ENCODE measurements at regions not wholly inside any gene's neighbourhood (a gene's known extent, or its start where the extent isn't known, plus 50 kb on each side); places are given as distances from the start of the nearest gene placed in this dataset.

DNA sequence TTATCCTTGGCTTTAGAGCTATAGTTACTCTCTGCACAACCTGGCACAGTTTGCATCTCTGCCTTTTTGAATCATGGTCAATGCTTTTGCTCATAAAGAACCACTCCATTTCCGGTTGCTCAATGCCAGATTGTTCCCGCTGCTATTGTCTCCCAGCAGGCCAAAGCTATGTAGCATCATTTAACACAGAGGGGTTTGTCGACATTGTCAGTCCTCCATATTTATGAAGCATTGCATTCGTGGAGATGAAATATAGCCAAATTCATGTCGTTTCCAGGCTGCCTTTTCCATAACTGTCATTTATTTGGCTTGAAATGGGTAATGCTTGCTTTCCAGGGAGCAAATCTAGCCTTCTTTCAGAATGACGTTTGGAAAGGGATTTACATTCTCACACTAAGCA lies 598.8 kb downstream of the EPHA7 start:
- TF ChIP-seq, protein P1, sequence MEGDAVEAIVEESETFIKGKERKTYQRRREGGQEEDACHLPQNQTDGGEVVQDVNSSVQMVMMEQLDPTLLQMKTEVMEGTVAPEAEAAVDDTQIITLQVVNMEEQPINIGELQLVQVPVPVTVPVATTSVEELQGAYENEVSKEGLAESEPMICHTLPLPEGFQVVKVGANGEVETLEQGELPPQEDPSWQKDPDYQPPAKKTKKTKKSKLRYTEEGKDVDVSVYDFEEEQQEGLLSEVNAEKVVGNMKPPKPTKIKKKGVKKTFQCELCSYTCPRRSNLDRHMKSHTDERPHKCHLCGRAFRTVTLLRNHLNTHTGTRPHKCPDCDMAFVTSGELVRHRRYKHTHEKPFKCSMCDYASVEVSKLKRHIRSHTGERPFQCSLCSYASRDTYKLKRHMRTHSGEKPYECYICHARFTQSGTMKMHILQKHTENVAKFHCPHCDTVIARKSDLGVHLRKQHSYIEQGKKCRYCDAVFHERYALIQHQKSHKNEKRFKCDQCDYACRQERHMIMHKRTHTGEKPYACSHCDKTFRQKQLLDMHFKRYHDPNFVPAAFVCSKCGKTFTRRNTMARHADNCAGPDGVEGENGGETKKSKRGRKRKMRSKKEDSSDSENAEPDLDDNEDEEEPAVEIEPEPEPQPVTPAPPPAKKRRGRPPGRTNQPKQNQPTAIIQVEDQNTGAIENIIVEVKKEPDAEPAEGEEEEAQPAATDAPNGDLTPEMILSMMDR (conservative IDR thresholded peaks at IDR 0.05 in 1 of 2, IDR thresholded peaks at IDR 0.05 in 1 of 2; ENCODE audit: low read depth in 1 of 2, low read length in 2 of 2), result no peak
- TF ChIP-seq EZH2 (IDR thresholded peaks at IDR 0.05; ENCODE audit: low read length, missing control alignments), result no peak

All from fibroblast of lung (primary cell).